Endothelial cell of umbilical vein (primary cell): ENCODE measurements at regions not wholly inside any gene's neighbourhood (a gene's known extent, or its start where the extent isn't known, plus 50 kb on each side); places are given as distances from the start of the nearest gene placed in this dataset.

Experiments used
- BruUV-seq: library from RNA; stranded (reverse); fragments of 400-500 nt; replicated peaks from 2 replicates; lab custom pipeline; 2021; lab: Mats Ljungman, UMichigan
- CTCF ChIA-PET: fragments of 300-600, 350-600 bp; sonication (Branson Sonifier 250); formaldehyde crosslinking; loops from one replicate; lab custom pipeline; 2021; ENCODE audit warnings: antibody characterized with exemption, inconsistent platforms; lab: Charles Lee
- POLR2A ChIA-PET: fragments of 300-600, 350-600 bp; sonication (Branson Sonifier 250); formaldehyde crosslinking; loops from one replicate; lab custom pipeline; 2021; ENCODE audit warnings: antibody characterized with exemption, inconsistent platforms; lab: Charles Lee
- DNase-seq: peaks from one replicate; pipeline ENCODE4 v3.0.0-alpha.2; 2011; ENCODE audit warnings: low read depth, low spot score
- FAIRE-seq: peaks from 2 replicates; lab custom pipeline; 2011; peaks lifted over from hg19 to GRCh38; lab: Jason Lieb, UNC
- H2AFZ ChIP-seq: 2 replicates; pipeline ENCODE4 v1.6.0; 2012; ENCODE audit warnings: low read depth, low read length, control low read depth, inconsistent platforms
- H3K27ac ChIP-seq: 2 replicates; pipeline ENCODE4 v1.5.1; 2011; ENCODE audit warnings: low read depth, mild to moderate bottlenecking, control low read depth, low read length, moderate library complexity; ENCODE audit not compliant: insufficient read depth
- H3K27me3 ChIP-seq, 2 experiments: 2 replicates each; pipeline versions ENCODE4 v1.6.0 to v1.6.1; 2011; ENCODE audit warnings: low read length in 2 of 2, mixed read lengths in 1 of 2; ENCODE audit not compliant: control insufficient read depth in 2 of 2, insufficient read depth in 2 of 2
- H3K36me3 ChIP-seq, 2 experiments: 2 replicates in 1 of 2; 3 replicates in 1 of 2; pipeline ENCODE4 v1.5.1; 2011; ENCODE audit warnings: low read length in 2 of 2, mild to moderate bottlenecking in 1 of 2, moderate library complexity in 1 of 2; ENCODE audit not compliant: control insufficient read depth in 2 of 2, insufficient read depth in 2 of 2; ENCODE audit errors: extremely low read depth in 1 of 2
- H3K4me1 ChIP-seq: 3 replicates; pipeline ENCODE4 v1.5.1; 2011; ENCODE audit warnings: mild to moderate bottlenecking, low read length; ENCODE audit not compliant: control insufficient read depth, insufficient read depth; ENCODE audit errors: extremely low read depth
- H3K4me2 ChIP-seq: 2 replicates; pipeline ENCODE4 v1.6.1; 2011; ENCODE audit warnings: low read length, control low read depth, mixed read lengths; ENCODE audit not compliant: insufficient read depth
- H3K4me3 ChIP-seq, 3 experiments: fragments of 200-600 bp in 1 of 3; sonication (generic), shearing (Covaris generic) in 1 of 3; replicated peaks in 1 of 3; 2 replicates each; pipeline ENCODE4 v1.5.1; 2011 to 2016; ENCODE audit warnings: control low read depth in 3 of 3, low read length in 3 of 3, mild to moderate bottlenecking in 2 of 3, inconsistent platforms in 1 of 3, low read depth in 1 of 3, moderate library complexity in 1 of 3; ENCODE audit not compliant: insufficient read depth in 1 of 3
- H3K79me2 ChIP-seq: 2 replicates; pipeline ENCODE4 v1.6.0; 2012; ENCODE audit warnings: low read length, inconsistent platforms; ENCODE audit not compliant: control insufficient read depth, insufficient read depth
- H3K9ac ChIP-seq: replicated peaks from 2 replicates; pipeline ENCODE3; 2011; ENCODE audit warnings: low read length, control low read depth; ENCODE audit not compliant: insufficient read depth; ENCODE audit errors: extremely low read depth
- H3K9me1 ChIP-seq: replicated peaks from 3 replicates; pipeline ENCODE4 v1.6.0; 2011; ENCODE audit warnings: mild to moderate bottlenecking, low read length; ENCODE audit not compliant: control insufficient read depth, insufficient read depth; ENCODE audit errors: extremely low read depth
- H3K9me3 ChIP-seq: replicated peaks from 2 replicates; pipeline ENCODE4 v1.5.1; 2012; ENCODE audit warnings: low read length, inconsistent platforms; ENCODE audit not compliant: control insufficient read depth, insufficient read depth
- H4K20me1 ChIP-seq: replicated peaks from 2 replicates; pipeline ENCODE3; 2011; ENCODE audit warnings: mild to moderate bottlenecking, low read length; ENCODE audit not compliant: control insufficient read depth, insufficient read depth; ENCODE audit errors: extremely low read depth
- CTCF ChIP-seq, 2 donors: IDR thresholded peaks; 1 replicate in 1 of 2; 2 replicates in 1 of 2; pipeline ENCODE4 v1.5.1; 2011; ENCODE audit warnings: low read length in 2 of 2, mild to moderate bottlenecking in 2 of 2, moderate library complexity in 2 of 2, control low read depth in 1 of 2, inconsistent platforms in 1 of 2, low read depth in 1 of 2; ENCODE audit not compliant: insufficient read depth in 1 of 2; ENCODE audit errors: extremely low read depth in 1 of 2
- EZH2 ChIP-seq: IDR thresholded peaks from 2 replicates; pipeline ENCODE4 v1.6.1; 2012; ENCODE audit warnings: borderline replicate concordance, low read depth, mild to moderate bottlenecking, moderate library complexity, low read length, inconsistent platforms; ENCODE audit not compliant: severe bottlenecking
- FOS ChIP-seq: IDR thresholded peaks from 2 replicates; pipeline ENCODE4 v1.6.1; 2011; ENCODE audit warnings: mild to moderate bottlenecking, low read length, moderate library complexity, borderline replicate concordance; ENCODE audit not compliant: insufficient read depth
- GATA2 ChIP-seq: IDR thresholded peaks from 2 replicates; pipeline ENCODE4 v1.7.0; 2011; ENCODE audit warnings: low read depth, mild to moderate bottlenecking, moderate library complexity, mixed read lengths, low read length; ENCODE audit not compliant: insufficient read length, insufficient read depth
- JUN ChIP-seq: IDR thresholded peaks from 2 replicates; pipeline ENCODE4 v1.6.1; 2011; ENCODE audit warnings: borderline replicate concordance, low read depth; ENCODE audit not compliant: insufficient read length, insufficient read depth
- MAX ChIP-seq: IDR thresholded peaks from 2 replicates; pipeline ENCODE4 v1.6.1; 2011; ENCODE audit not compliant: insufficient read depth, insufficient read length
- MYC ChIP-seq: IDR thresholded peaks from one replicate; pipeline ENCODE4 v1.6.1; 2011; ENCODE audit warnings: mild to moderate bottlenecking, low read depth, low read length
- POLR2A ChIP-seq: IDR thresholded peaks from 2 replicates; pipeline ENCODE4 v1.6.1; 2012; ENCODE audit warnings: low read depth, mild to moderate bottlenecking, control low read depth, low read length
- POLR2AphosphoS5 ChIP-seq: IDR thresholded peaks from 2 replicates; pipeline ENCODE4 v1.6.1; 2012; ENCODE audit warnings: low read depth, mild to moderate bottlenecking, control low read depth, low read length, moderate library complexity; ENCODE audit not compliant: insufficient read depth
- dilution Hi-C: fragments of 300-500 bp; cut with MboI; formaldehyde crosslinking; loops from one replicate; pipeline ENCODE4 v1.15.0; 2019; ENCODE audit warnings: low sequenced_read_pairs; ENCODE audit not compliant: extremely low pct_ligation_motif_present
- intact Hi-C: fragments of 100-400 bp; cut with micrococcal nuclease; formaldehyde crosslinking; loops from one replicate; pipeline ENCODE4 v1.10.0; 2022

GRCh38 chrX:38893441-38893840 is 92.2 kb downstream of the MID1IP1 start:
- Histone ChIP-seq H3K9ac (no peak overlapping the region), H3K36me3 (no peaks in the 10 kb centered on the region), H4K20me1 (no peaks in the 10 kb centered on the region), H3K4me3 (no peak overlapping the region), H3K9me1 (no peaks in the 10 kb centered on the region), H3K9me3 (no peaks in the 10 kb centered on the region), H3K4me1 (no peaks in the 10 kb centered on the region), H3K79me2 (no peaks in the 10 kb centered on the region), H3K27ac (no peak overlapping the region), H3K27me3 (no peaks in the 10 kb centered on the region), H2AFZ (no peak overlapping the region), H3K4me2 (no peak overlapping the region)
- ChIA-PET CTCF (interaction anchor here (0.6 kb wide), 1 partner anchor 11 kb away, joined by 3 read pairs; no protein-coding TSS in a partner anchor), POLR2A (no interaction called here)
- DNase-seq: no peak
- intact Hi-C loops (no loop called here), dilution Hi-C loops (no loop called here)
- BruUV-seq: no TSS peak
- peak; percentile 44 for FAIRE-seq
- no peak for TF ChIP-seq MYC
- no peak for TF ChIP-seq EZH2
- no peak for TF ChIP-seq POLR2A
- no peak for TF ChIP-seq GATA2
- TF ChIP-seq JUN: no peak
- no peak for TF ChIP-seq MAX
- no peak for TF ChIP-seq CTCF (IDR thresholded peaks at IDR 0.05; ENCODE audit: extremely low read depth in 1 of 2, insufficient read depth in 1 of 2, low read depth in 1 of 2, low read length in 2 of 2)
- TF ChIP-seq FOS: no peak
- TF ChIP-seq POLR2AphosphoS5: no peak
